ENCODE measurements at regions not wholly inside any gene's neighbourhood (a gene's known extent, or its start where the extent isn't known, plus 50 kb on each side); places are given as distances from the start of the nearest gene placed in this dataset.

DNA sequence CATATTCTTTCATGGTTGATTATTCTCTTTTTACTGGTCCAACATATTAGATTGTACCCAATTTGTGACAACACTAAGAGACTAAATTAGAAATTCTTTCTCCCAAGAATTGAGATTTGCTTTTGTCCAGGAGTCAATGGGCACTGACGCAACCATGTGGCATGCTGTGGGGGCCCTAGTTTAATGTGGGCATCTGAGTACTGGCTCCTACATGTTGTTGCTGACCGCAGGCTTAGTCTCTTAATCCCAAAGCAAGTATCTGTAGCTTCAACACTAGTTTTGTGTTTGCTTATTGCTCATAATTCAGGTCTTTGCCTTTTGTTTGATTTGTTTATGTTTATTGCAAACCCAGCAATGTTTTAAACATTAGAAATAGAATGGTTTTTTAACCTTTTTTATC is 263.4 kb upstream of the NDST4 start:
- TF ChIP-seq, protein P1, sequence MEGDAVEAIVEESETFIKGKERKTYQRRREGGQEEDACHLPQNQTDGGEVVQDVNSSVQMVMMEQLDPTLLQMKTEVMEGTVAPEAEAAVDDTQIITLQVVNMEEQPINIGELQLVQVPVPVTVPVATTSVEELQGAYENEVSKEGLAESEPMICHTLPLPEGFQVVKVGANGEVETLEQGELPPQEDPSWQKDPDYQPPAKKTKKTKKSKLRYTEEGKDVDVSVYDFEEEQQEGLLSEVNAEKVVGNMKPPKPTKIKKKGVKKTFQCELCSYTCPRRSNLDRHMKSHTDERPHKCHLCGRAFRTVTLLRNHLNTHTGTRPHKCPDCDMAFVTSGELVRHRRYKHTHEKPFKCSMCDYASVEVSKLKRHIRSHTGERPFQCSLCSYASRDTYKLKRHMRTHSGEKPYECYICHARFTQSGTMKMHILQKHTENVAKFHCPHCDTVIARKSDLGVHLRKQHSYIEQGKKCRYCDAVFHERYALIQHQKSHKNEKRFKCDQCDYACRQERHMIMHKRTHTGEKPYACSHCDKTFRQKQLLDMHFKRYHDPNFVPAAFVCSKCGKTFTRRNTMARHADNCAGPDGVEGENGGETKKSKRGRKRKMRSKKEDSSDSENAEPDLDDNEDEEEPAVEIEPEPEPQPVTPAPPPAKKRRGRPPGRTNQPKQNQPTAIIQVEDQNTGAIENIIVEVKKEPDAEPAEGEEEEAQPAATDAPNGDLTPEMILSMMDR (IDR thresholded peaks at IDR 0.05) = no peak
- no peak for TF ChIP-seq POLR2A (IDR thresholded peaks at IDR 0.05)
- no peak for TF ChIP-seq POLR2AphosphoS5 (IDR thresholded peaks at IDR 0.05)
- TF ChIP-seq EP300 (IDR thresholded peaks at IDR 0.05) = no peak

Measured in suprapubic skin (tissue), 4 donors.